ENCODE measurements at regions not wholly inside any gene's neighbourhood (a gene's known extent, or its start where the extent isn't known, plus 50 kb on each side); places are given as distances from the start of the nearest gene placed in this dataset.

DNA sequence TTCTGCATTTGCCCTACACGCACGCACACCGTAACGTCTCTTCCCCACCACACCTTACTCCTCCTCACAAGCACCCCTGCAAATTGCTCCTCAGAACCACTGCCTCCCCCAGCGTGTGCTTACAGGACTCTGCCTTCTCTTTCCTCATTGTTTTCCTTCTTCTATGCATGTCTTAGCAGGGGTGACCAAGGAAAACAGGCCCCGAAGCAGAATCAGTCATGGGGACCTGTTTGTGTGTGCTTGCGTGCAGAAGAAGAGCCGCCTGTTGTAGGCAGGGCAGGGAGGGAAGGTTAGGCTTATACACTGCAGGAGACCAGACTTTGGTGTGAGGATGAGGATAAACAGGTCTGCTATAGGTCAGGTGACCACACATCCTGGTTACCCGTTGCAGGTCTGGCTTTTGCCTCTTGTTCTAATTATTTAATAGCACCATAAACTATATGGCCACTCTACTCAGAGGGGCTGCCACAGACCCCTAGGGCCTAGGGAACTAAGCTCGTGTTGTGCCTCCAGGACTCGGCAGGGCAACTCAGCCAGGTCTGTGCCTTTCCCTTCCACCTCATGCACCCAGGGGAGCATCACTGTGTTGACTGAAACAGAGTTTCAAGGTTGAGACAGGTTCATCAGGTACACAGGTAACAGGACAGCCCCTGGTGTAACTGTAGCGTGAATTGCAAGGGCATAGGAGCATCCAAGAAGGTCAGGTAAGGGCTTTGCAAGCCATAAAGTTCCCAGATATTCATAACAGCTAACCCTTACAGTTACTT is 60.8 kb upstream of the EPS8L3 start:
- TF ChIP-seq, protein P1, sequence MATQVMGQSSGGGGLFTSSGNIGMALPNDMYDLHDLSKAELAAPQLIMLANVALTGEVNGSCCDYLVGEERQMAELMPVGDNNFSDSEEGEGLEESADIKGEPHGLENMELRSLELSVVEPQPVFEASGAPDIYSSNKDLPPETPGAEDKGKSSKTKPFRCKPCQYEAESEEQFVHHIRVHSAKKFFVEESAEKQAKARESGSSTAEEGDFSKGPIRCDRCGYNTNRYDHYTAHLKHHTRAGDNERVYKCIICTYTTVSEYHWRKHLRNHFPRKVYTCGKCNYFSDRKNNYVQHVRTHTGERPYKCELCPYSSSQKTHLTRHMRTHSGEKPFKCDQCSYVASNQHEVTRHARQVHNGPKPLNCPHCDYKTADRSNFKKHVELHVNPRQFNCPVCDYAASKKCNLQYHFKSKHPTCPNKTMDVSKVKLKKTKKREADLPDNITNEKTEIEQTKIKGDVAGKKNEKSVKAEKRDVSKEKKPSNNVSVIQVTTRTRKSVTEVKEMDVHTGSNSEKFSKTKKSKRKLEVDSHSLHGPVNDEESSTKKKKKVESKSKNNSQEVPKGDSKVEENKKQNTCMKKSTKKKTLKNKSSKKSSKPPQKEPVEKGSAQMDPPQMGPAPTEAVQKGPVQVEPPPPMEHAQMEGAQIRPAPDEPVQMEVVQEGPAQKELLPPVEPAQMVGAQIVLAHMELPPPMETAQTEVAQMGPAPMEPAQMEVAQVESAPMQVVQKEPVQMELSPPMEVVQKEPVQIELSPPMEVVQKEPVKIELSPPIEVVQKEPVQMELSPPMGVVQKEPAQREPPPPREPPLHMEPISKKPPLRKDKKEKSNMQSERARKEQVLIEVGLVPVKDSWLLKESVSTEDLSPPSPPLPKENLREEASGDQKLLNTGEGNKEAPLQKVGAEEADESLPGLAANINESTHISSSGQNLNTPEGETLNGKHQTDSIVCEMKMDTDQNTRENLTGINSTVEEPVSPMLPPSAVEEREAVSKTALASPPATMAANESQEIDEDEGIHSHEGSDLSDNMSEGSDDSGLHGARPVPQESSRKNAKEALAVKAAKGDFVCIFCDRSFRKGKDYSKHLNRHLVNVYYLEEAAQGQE (IDR thresholded peaks at IDR 0.05; ENCODE audit: low read depth) = no peak
- TF ChIP-seq ZBTB7A (IDR thresholded peaks at IDR 0.05; ENCODE audit: low read depth) = no peak
- TF ChIP-seq YY1 (IDR thresholded peaks at IDR 0.05; ENCODE audit: low read depth) = no peak
- TF ChIP-seq RAD21 (IDR thresholded peaks at IDR 0.05; ENCODE audit: low read depth) = no peak
- no peak for TF ChIP-seq TAF1 (IDR thresholded peaks at IDR 0.05; ENCODE audit: low read depth)
- TF ChIP-seq, protein P2, sequence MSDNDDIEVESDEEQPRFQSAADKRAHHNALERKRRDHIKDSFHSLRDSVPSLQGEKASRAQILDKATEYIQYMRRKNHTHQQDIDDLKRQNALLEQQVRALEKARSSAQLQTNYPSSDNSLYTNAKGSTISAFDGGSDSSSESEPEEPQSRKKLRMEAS (IDR thresholded peaks at IDR 0.05) = no peak
- no peak for TF ChIP-seq NFIC (IDR thresholded peaks at IDR 0.05)
- no peak for TF ChIP-seq EGR1 (IDR thresholded peaks at IDR 0.05)

Measured in Ishikawa (cell line).